WTC11 (cell line): ENCODE measurements at regions not wholly inside any gene's neighbourhood (a gene's known extent, or its start where the extent isn't known, plus 50 kb on each side); places are given as distances from the start of the nearest gene placed in this dataset.

Experiments
- ATAC-seq: fragments of 200-7000 bp; cut with Tn5 transposase; 2 replicates; pipeline ENCODE4 v1.10.0; 2021; ENCODE audit warnings: mild to moderate bottlenecking, moderate library complexity
- CTCF ChIA-PET: fragments of 300-600 bp; sonication (Branson Sonifier 250); formaldehyde crosslinking; loops from one replicate; lab custom pipeline; 2021; ENCODE audit warnings: antibody characterized with exemption; lab: Charles Lee
- POLR2A ChIA-PET: fragments of 350-600 bp; sonication (Branson Sonifier 250); formaldehyde crosslinking; loops from one replicate; lab custom pipeline; 2021; ENCODE audit warnings: antibody characterized with exemption; lab: Charles Lee
- DNase-seq: peaks from one replicate; pipeline ENCODE4 v3.0.0; 2021; ENCODE audit warnings: low spot score
- H3K27ac Mint-ChIP-seq: 2 replicates; pipeline ENCODE4 v1.8.0; 2021; ENCODE audit warnings: mixed read lengths
- H3K27me3 Mint-ChIP-seq: 2 replicates; pipeline ENCODE4 v1.8.0; 2021; ENCODE audit warnings: low read depth, mild to moderate bottlenecking, moderate library complexity, mixed read lengths
- H3K36me3 Mint-ChIP-seq: 2 replicates; pipeline ENCODE4 v1.8.0; 2021; ENCODE audit warnings: mixed read lengths
- H3K4me1 Mint-ChIP-seq: 2 replicates; pipeline ENCODE4 v1.8.0; 2022; ENCODE audit warnings: mixed read lengths
- H3K4me3 Mint-ChIP-seq: 2 replicates; pipeline ENCODE4 v1.8.0; 2021; ENCODE audit warnings: mild to moderate bottlenecking, moderate library complexity, mixed read lengths
- H3K9me3 Mint-ChIP-seq: 2 replicates; pipeline ENCODE4 v1.8.0; 2021; ENCODE audit warnings: mixed read lengths
- ATF2 ChIP-seq: sonication (generic); formaldehyde crosslinking; IDR thresholded peaks from 2 replicates; pipeline ENCODE4 v1.8.1; 2022; ENCODE audit warnings: low read depth, missing genetic modification reagents, borderline replicate concordance
- ATF3 ChIP-seq: sonication (generic); formaldehyde crosslinking; conservative IDR thresholded peaks from 2 replicates; pipeline ENCODE4 v1.8.1; 2022; ENCODE audit warnings: mild to moderate bottlenecking, missing genetic modification reagents
- ATF6 ChIP-seq: sonication (generic); formaldehyde crosslinking; IDR thresholded peaks from 2 replicates; pipeline ENCODE4 v1.8.1; 2023; ENCODE audit warnings: mild to moderate bottlenecking, missing genetic modification reagents
- CBFB ChIP-seq: sonication (generic); formaldehyde crosslinking; IDR thresholded peaks from 2 replicates; pipeline ENCODE4 v1.8.1; 2022; ENCODE audit warnings: mild to moderate bottlenecking, low read depth, missing genetic modification reagents
- CREB1 ChIP-seq: sonication (generic); formaldehyde crosslinking; IDR thresholded peaks from 2 replicates; pipeline ENCODE4 v1.8.0; 2023; ENCODE audit warnings: mild to moderate bottlenecking, missing genetic modification reagents
- ERG ChIP-seq: fragments of 250-450 bp; sonication (Bioruptor Pico); IDR thresholded peaks from 2 replicates; pipeline ENCODE4 v1.8.0; 2021; ENCODE audit warnings: mild to moderate bottlenecking
- GABPB1 ChIP-seq: sonication (generic); formaldehyde crosslinking; IDR thresholded peaks from 2 replicates; pipeline ENCODE4 v1.8.1; 2023; ENCODE audit warnings: mild to moderate bottlenecking, missing genetic modification reagents
- GRHL2 ChIP-seq: fragments of 250-450 bp; sonication (Bioruptor Pico); IDR thresholded peaks from 2 replicates; pipeline ENCODE4 v1.8.0; 2022; ENCODE audit warnings: mild to moderate bottlenecking, moderate library complexity; ENCODE audit not compliant: insufficient replicate concordance, severe bottlenecking
- MXD4 ChIP-seq: fragments of 250-450 bp; sonication (Bioruptor Pico); IDR thresholded peaks from 2 replicates; pipeline ENCODE4 v1.8.0; 2021; ENCODE audit warnings: mild to moderate bottlenecking, moderate library complexity, borderline replicate concordance
- NR1H2 ChIP-seq: sonication (generic); formaldehyde crosslinking; IDR thresholded peaks from 2 replicates; pipeline ENCODE4 v1.9.0; 2021; ENCODE audit warnings: mild to moderate bottlenecking, moderate library complexity, missing genetic modification reagents
- OVOL2 ChIP-seq: fragments of 250-450 bp; sonication (Bioruptor Pico); IDR thresholded peaks from 2 replicates; pipeline ENCODE4 v1.9.0; 2021; ENCODE audit warnings: mild to moderate bottlenecking, borderline replicate concordance
- RELA ChIP-seq: sonication (generic); formaldehyde crosslinking; IDR thresholded peaks from 2 replicates; pipeline ENCODE4 v1.8.1; 2022; ENCODE audit warnings: missing genetic modification reagents, mild to moderate bottlenecking, borderline replicate concordance
- SP1 ChIP-seq: sonication (generic); formaldehyde crosslinking; conservative IDR thresholded peaks from 2 replicates; pipeline ENCODE4 v1.8.1; 2022; ENCODE audit warnings: missing genetic modification reagents
- TCF7 ChIP-seq: sonication (generic); formaldehyde crosslinking; IDR thresholded peaks from 2 replicates; pipeline ENCODE4 v1.8.0; 2022; ENCODE audit warnings: mild to moderate bottlenecking, low read depth, missing genetic modification reagents, moderate library complexity
- TEAD4 ChIP-seq: sonication (generic); formaldehyde crosslinking; IDR thresholded peaks from 2 replicates; pipeline ENCODE4 v1.8.0; 2022; ENCODE audit warnings: mild to moderate bottlenecking, missing genetic modification reagents
- ZNF317 ChIP-seq: sonication (generic); formaldehyde crosslinking; IDR thresholded peaks from 2 replicates; pipeline ENCODE4 v1.8.1; 2023; ENCODE audit warnings: low read depth, mild to moderate bottlenecking, moderate library complexity, missing genetic modification reagents, borderline replicate concordance
- ZNF396 ChIP-seq: fragments of 250-450 bp; sonication (Bioruptor Pico); IDR thresholded peaks from 2 replicates; pipeline ENCODE4 v1.8.0; 2021; ENCODE audit warnings: mild to moderate bottlenecking, moderate library complexity, borderline replicate concordance
- TF ChIP-seq, protein P1 (sequence below): sonication (generic); formaldehyde crosslinking; IDR thresholded peaks from 2 replicates; pipeline ENCODE4 v1.8.0; 2022; ENCODE audit warnings: mild to moderate bottlenecking, missing genetic modification reagents
- TF ChIP-seq, protein P2 (sequence below): sonication (generic); formaldehyde crosslinking; IDR thresholded peaks from 2 replicates; pipeline ENCODE4 v1.8.0; 2022; ENCODE audit warnings: mild to moderate bottlenecking, missing genetic modification reagents

GRCh38 chr10:128866551-128866950 lies 600.5 kb upstream of the MGMT start:
- DNase-seq = no peak
- Mint-ChIP-seq H3K27ac (no peak overlapping the region), H3K36me3 (no peaks in the 10 kb centered on the region), H3K9me3 (peaks cover 14% of the 10 kb centered on the region), H3K4me1 (peaks cover 9% of the 10 kb centered on the region), H3K27me3 (no peaks in the 10 kb centered on the region; the same call in 1 of the 2 replicates), H3K4me3 (no peak overlapping the region)
- no peak for TF ChIP-seq ATF6 (CRISPR knock-in tag)
- TF ChIP-seq CREB1 (CRISPR knock-in tag) = no peak
- TF ChIP-seq ERG = no peak
- no peak for TF ChIP-seq ZNF396
- TF ChIP-seq, protein P1, sequence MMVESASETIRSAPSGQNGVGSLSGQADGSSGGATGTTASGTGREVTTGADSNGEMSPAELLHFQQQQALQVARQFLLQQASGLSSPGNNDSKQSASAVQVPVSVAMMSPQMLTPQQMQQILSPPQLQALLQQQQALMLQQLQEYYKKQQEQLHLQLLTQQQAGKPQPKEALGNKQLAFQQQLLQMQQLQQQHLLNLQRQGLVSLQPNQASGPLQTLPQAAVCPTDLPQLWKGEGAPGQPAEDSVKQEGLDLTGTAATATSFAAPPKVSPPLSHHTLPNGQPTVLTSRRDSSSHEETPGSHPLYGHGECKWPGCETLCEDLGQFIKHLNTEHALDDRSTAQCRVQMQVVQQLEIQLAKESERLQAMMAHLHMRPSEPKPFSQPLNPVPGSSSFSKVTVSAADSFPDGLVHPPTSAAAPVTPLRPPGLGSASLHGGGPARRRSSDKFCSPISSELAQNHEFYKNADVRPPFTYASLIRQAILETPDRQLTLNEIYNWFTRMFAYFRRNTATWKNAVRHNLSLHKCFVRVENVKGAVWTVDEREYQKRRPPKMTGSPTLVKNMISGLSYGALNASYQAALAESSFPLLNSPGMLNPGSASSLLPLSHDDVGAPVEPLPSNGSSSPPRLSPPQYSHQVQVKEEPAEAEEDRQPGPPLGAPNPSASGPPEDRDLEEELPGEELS (CRISPR knock-in tag) = no peak
- TF ChIP-seq GABPB1 (CRISPR knock-in tag) = no peak
- TF ChIP-seq MXD4 = no peak
- no peak for TF ChIP-seq TEAD4 (CRISPR knock-in tag)
- TF ChIP-seq ATF2 (CRISPR knock-in tag) = no peak
- CTCF ChIA-PET = no interaction called here
- POLR2A ChIA-PET = no interaction called here
- no peak for ATAC-seq

- H3K9me3 Mint-ChIP-seq = peaks cover 10% of the 10 kb centered on the region
- peaks cover 9% of the 10 kb centered on the region for H3K4me1 Mint-ChIP-seq
- DNase-seq (no peak), ATAC-seq (no peak)
- H3K36me3 Mint-ChIP-seq = no peaks in the 10 kb centered on the region
- H3K4me3 Mint-ChIP-seq = no peak overlapping the region
- H3K27ac Mint-ChIP-seq = no peak overlapping the region
- TF ChIP-seq CBFB = no peak
- TF ChIP-seq ZNF396 = no peak
- no peak for TF ChIP-seq NR1H2 (CRISPR knock-in tag)
- no peak for TF ChIP-seq RELA (CRISPR knock-in tag)
- no peak for TF ChIP-seq ZNF317 (CRISPR knock-in tag)
- TF ChIP-seq ATF3 (CRISPR knock-in tag) = no peak
- TF ChIP-seq OVOL2 (CRISPR knock-in tag) = no peak
- TF ChIP-seq TCF7 (CRISPR knock-in tag) = no peak
- TF ChIP-seq SP1 (CRISPR knock-in tag) = no peak
- TF ChIP-seq, protein P2, sequence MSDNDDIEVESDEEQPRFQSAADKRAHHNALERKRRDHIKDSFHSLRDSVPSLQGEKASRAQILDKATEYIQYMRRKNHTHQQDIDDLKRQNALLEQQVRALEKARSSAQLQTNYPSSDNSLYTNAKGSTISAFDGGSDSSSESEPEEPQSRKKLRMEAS (CRISPR knock-in tag) = no peak
- no peak for TF ChIP-seq GRHL2 (CRISPR knock-in tag)
- ChIA-PET POLR2A (no interaction called here), CTCF (no interaction called here)
- no peaks in the 10 kb centered on the region; the same call in 1 of the 2 replicates for H3K27me3 Mint-ChIP-seq
These were observed 599.8 kb upstream of the MGMT start for GRCh38 chr10:128867210-128867609.
